22Rv1 (cell line): ENCODE measurements at regions not wholly inside any gene's neighbourhood (a gene's known extent, or its start where the extent isn't known, plus 50 kb on each side); places are given as distances from the start of the nearest gene placed in this dataset.
"Not testable (repeated sequence)": the region's sequence is repeated elsewhere in the genome, so short reads cannot be mapped to it uniquely, and the experiment has no call there.

Experiments
- H3K27ac ChIP-seq: fragments of 450-650 bp; 2 replicates; pipeline ENCODE4 v1.5.1; 2017
- CTCF ChIP-seq: fragments of 450-650 bp; IDR thresholded peaks from 2 replicates; pipeline ENCODE4 v1.5.1; 2017; ENCODE audit warnings: mild to moderate bottlenecking
- ZFX ChIP-seq: fragments of 450-650 bp; IDR thresholded peaks from 2 replicates; pipeline ENCODE4 v1.6.1; 2017; ENCODE audit warnings: antibody characterized with exemption, borderline replicate concordance

GRCh38 chr2:234398531-234398930 lies 98.3 kb downstream of the ARL4C start:
- no peak overlapping the region for H3K27ac ChIP-seq
- TF ChIP-seq ZFX (no peak), CTCF (no peak)

DNA sequence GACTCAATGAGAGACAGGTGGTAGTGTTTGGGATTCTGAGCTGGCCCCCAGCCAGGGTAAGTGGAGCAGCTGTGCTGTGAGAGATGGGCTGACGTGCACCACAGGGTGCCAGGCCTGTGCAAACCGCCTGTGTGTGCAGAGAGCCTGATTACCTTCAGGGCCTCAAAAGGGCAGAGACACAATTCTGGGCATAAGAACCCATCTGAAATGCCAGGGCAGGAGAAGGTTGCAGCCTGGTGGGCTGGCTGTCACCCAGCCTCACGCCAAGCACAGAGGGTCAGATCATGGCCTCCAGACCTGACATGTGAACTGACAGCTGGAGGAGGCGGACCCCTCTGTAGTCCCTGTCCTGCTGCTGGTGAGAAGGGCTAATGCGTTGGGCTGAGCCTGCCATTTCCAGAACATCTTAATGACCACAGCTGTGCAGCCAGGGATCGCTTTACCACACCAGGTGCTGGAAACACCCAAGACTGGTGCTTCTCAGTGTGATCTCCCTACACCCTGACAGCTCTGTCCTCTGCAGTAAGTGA lies 100.9 kb downstream of the ARL4C start:
- no peak overlapping the region for H3K27ac ChIP-seq
- TF ChIP-seq ZFX (no peak), CTCF (no peak)

DNA sequence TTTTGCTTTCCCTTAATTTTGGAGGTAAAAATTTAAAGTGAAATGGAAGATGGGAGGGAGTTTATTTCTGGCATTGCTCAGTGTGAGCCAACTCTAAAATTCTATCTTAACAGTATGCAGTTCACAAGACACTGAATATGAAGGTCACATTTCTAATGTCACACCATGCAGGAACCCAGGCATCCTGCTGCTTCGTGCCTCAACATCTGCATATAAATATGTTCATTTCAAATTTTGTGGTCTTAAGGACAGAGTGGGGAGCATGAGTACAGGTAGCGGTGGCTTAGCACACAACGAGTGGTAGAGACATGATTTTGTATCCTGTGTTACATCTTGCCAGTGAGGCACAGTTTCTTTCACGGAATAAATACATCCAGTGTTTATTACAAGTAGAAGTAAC lies 102.4 kb downstream of the ARL4C start:
- no peak overlapping the region for H3K27ac ChIP-seq
- TF ChIP-seq CTCF (no peak), ZFX (no peak)

DNA sequence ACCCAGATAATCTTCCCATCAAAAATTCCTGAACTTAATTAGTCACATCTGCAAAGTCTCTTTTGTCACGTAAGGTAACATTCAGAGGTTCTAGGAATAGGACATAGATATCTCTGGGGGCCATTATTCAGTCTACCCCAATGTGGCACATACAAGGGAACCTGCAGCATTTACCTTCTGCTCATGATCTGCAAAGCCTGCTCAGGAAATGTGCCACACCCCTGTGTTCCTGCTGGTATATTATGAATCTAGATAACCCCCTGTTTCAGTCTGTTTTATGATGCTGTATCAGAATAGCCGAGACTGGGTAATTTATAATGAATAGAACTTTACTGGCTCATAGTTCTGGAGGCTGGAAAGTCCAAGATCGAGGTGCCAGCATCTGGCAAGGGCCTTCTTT lies 103.5 kb downstream of the ARL4C start:
- no peak overlapping the region for H3K27ac ChIP-seq
- TF ChIP-seq CTCF = no peak
- no peak for TF ChIP-seq ZFX

GRCh38 chr2:234392041-234392615 lies 104.8 kb downstream of the ARL4C start:
- no peak for TF ChIP-seq ZFX
- no peak for TF ChIP-seq CTCF
- no peak overlapping the region for H3K27ac ChIP-seq

DNA sequence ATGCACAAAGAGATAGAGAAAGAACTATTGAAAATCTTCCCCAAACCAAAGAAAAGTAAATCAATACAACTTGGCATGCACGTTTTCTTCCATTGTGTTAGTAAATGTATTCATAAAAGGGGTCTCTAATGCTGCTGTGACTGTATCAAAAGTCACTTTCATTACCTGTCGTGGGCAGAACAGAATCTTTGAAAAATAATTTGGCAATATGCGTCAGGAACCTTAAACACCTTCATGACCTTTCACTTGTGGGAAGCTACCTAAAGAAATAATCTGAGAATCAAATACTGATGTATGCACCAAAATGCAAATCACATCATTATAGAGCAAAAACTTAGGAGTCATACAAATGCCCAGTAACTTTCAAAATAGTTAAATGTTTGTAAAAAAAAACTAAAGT lies 105.3 kb downstream of the ARL4C start:
- no peak overlapping the region for H3K27ac ChIP-seq
- TF ChIP-seq ZFX = no peak
- no peak for TF ChIP-seq CTCF

GRCh38 chr2:234389661-234390060 lies 107.2 kb downstream of the ARL4C start:
- not testable (repeated sequence) for H3K27ac ChIP-seq

- TF ChIP-seq ZFX (no peak), CTCF (no peak)
- H3K27ac ChIP-seq = no peak overlapping the region
Measured at GRCh38 chr2:234388591-234388990, 108.3 kb downstream of the ARL4C start.
